HG02852 (cell line): ENCODE measurements at regions not wholly inside any gene's neighbourhood (a gene's known extent, or its start where the extent isn't known, plus 50 kb on each side); places are given as distances from the start of the nearest gene placed in this dataset.

Source experiments
- ATAC-seq: cut with Tn5 transposase; IDR thresholded peaks from one replicate; pipeline ENCODE4 v1.9.1; 2021; ENCODE audit warnings: mild to moderate bottlenecking, moderate library complexity; ENCODE audit not compliant: unreplicated experiment

GRCh38 chr14:65185829-65186228, 83.5 kb upstream of the MAX start:
- no peak for ATAC-seq

- ATAC-seq = no peak
Observed at GRCh38 chr14:65186951-65187350, 84.6 kb upstream of the MAX start.

- ATAC-seq = no peak
Observed at GRCh38 chr14:65187421-65188049, 85.2 kb upstream of the MAX start.

GRCh38 chr14:65190312-65190711, 88.0 kb upstream of the MAX start:
- ATAC-seq = no peak

- ATAC-seq = no peak
Observed at GRCh38 chr14:65191716-65192115, 89.4 kb upstream of the MAX start.

- no peak for ATAC-seq
Observed at GRCh38 chr14:65192686-65193085, 90.4 kb upstream of the MAX start.

GRCh38 chr14:65193916-65194590, 91.7 kb upstream of the MAX start:
- ATAC-seq = no peak

- ATAC-seq = peak; percentile 94
Observed at GRCh38 chr14:65195042-65195719, 92.9 kb upstream of the MAX start.

- ATAC-seq = no peak
Observed at GRCh38 chr14:65198346-65198745, 96.0 kb upstream of the MAX start.

- no peak for ATAC-seq
Observed at GRCh38 chr14:65200454-65200853, 98.1 kb upstream of the MAX start.

GRCh38 chr14:65203574-65203973, 101.3 kb upstream of the MAX start:
- ATAC-seq = no peak

- ATAC-seq = no peak
Observed at GRCh38 chr14:65204056-65204455, 101.7 kb upstream of the MAX start.

- no peak for ATAC-seq
Observed at GRCh38 chr14:65206078-65206447, 103.7 kb upstream of the MAX start.

GRCh38 chr14:65206448-65207096, 104.3 kb upstream of the MAX start:
- peak; percentile 66 for ATAC-seq

GRCh38 chr14:65208548-65208947, 106.2 kb upstream of the MAX start:
- ATAC-seq = no peak

- ATAC-seq = no peak
Observed at GRCh38 chr14:65210118-65210821, 108.0 kb upstream of the MAX start.

- ATAC-seq = no peak
Observed at GRCh38 chr14:65210822-65211182, 108.5 kb upstream of the MAX start.

- no peak for ATAC-seq
Observed at GRCh38 chr14:65211341-65211987, 109.1 kb upstream of the MAX start.

GRCh38 chr14:65213316-65213715, 111.0 kb upstream of the MAX start:
- no peak for ATAC-seq

GRCh38 chr14:65214741-65215140, 112.4 kb upstream of the MAX start:
- no peak for ATAC-seq

GRCh38 chr14:65219353-65219752, 117.0 kb upstream of the MAX start:
- no peak for ATAC-seq
